Mammary epithelial cell (primary cell): ENCODE measurements at regions not wholly inside any gene's neighbourhood (a gene's known extent, or its start where the extent isn't known, plus 50 kb on each side); places are given as distances from the start of the nearest gene placed in this dataset.

Experiments used
- CTCF ChIP-seq, 2 donors: IDR thresholded peaks in 1 of 2; conservative IDR thresholded peaks in 1 of 2; 2 replicates each; pipeline ENCODE4 v1.5.1; 2011 to 2012; ENCODE audit warnings: inconsistent platforms in 2 of 2, low read length in 2 of 2, mild to moderate bottlenecking in 2 of 2, control low read depth in 1 of 2, low read depth in 1 of 2; ENCODE audit not compliant: insufficient read depth in 1 of 2; ENCODE audit errors: extremely low read depth in 1 of 2
- EZH2 ChIP-seq: IDR thresholded peaks from 2 replicates; pipeline ENCODE4 v1.6.1; 2012; ENCODE audit warnings: low read length, inconsistent platforms, borderline replicate concordance

DNA sequence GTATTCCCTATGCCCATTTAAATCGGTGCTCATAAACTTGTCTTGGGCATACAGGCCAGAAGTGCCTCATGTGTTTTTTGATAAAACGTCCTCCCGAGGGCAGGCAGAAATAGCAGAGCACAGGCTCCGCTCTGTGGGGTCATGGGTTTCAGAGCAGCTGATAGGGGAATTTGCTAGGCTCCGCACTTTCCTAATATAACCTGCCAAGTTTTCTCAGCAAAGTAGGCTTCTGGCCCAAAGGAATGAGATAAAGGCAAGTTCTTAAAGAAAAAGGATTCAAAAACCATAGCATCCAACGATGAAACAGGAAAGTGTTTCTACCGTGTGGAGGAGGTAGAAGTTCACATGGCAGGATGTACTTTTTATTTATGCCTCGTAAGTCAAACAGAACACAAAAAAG is 69.8 kb upstream of the RALGAPA2 start:
- TF ChIP-seq CTCF (conservative IDR thresholded peaks at IDR 0.05 in 1 of 2, IDR thresholded peaks at IDR 0.05 in 1 of 2; ENCODE audit: extremely low read depth in 1 of 2, insufficient read depth in 1 of 2, low read depth in 1 of 2, low read length in 2 of 2) (no peak), EZH2 (no peak)
